Right lobe of liver (tissue), 4 donors: ENCODE measurements at regions not wholly inside any gene's neighbourhood (a gene's known extent, or its start where the extent isn't known, plus 50 kb on each side); places are given as distances from the start of the nearest gene placed in this dataset.

Source experiments
- POLR2A ChIP-seq: fragments of 450-650 bp; IDR thresholded peaks from one replicate; pipeline ENCODE4 v1.6.1; 2017; ENCODE audit warnings: antibody characterized with exemption, mild to moderate bottlenecking
- TF ChIP-seq, protein P1 (sequence below), 4 donors: fragments of 200-600 bp in 3 of 4; fragments of 450-650 bp in 1 of 4; IDR thresholded peaks; one replicate each; pipeline versions ENCODE4 v1.5.1 to v1.8.0; 2016 to 2022; ENCODE audit warnings: antibody characterized with exemption in 4 of 4, mild to moderate bottlenecking in 2 of 4
- donor health status: DM: no; HTN: no; CAD: no.
- donor health status: DM: no; HTN: no; CAD: no.
- donor health status: DM: no; HTN: yes; CAD: no.

DNA sequence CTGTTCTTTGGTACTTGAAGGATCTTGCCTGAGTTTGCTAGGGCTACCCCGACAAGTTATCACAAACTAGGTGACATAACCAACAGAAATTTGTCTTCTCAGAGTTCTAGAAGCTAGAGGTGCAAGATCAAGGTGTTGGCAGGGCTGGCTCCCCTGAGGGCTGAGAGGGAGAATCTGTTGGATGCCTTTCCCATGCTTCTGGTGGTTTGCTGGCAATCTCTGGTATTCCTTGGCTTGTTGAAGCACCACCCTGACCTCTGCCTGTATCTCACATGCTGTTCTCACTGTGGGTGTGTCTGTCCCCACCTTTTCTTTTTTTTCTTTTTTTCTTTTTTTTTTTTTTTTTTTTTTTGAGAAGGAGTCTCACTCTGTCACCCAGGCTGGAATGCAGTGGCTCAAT, 81.2 kb downstream of the VCPKMT start:
- TF ChIP-seq, protein P1, sequence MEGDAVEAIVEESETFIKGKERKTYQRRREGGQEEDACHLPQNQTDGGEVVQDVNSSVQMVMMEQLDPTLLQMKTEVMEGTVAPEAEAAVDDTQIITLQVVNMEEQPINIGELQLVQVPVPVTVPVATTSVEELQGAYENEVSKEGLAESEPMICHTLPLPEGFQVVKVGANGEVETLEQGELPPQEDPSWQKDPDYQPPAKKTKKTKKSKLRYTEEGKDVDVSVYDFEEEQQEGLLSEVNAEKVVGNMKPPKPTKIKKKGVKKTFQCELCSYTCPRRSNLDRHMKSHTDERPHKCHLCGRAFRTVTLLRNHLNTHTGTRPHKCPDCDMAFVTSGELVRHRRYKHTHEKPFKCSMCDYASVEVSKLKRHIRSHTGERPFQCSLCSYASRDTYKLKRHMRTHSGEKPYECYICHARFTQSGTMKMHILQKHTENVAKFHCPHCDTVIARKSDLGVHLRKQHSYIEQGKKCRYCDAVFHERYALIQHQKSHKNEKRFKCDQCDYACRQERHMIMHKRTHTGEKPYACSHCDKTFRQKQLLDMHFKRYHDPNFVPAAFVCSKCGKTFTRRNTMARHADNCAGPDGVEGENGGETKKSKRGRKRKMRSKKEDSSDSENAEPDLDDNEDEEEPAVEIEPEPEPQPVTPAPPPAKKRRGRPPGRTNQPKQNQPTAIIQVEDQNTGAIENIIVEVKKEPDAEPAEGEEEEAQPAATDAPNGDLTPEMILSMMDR (IDR thresholded peaks at IDR 0.05) = no peak
- TF ChIP-seq POLR2A = no peak
